Hypothalamus (tissue), 51 donors: ENCODE measurements at regions not wholly inside any gene's neighbourhood (a gene's known extent, or its start where the extent isn't known, plus 50 kb on each side); places are given as distances from the start of the nearest gene placed in this dataset.

Source experiments
- DNase-seq, 51 donors: peaks; one replicate each; lab custom pipeline; 2025; lab: John Stamatoyannopoulos, UW

DNA sequence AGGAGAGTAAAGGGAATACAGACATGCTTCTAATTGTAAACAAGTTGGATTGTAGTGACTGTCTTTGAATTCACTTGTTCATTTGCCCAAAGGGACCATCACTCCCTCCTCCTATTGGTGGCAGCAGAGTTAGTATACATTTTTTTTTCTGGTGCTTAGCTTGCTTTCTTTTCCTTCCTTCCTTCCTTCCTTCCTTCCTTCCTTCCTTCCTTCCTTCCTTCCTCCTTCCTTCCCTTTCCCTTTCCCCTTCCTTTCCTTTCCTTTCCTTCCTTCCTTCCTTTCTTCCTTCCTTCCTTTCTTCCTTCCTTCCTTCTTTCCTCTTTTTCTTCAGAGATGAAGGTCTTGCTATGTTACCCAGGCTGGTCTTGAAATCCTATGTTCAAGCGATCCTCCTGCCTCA, 94.8 kb upstream of the ATP6AP2 start:
- no peak for DNase-seq

GRCh38 chrX:40485102-40485826, 95.5 kb upstream of the ATP6AP2 start:
- DNase-seq, result no peak

DNA sequence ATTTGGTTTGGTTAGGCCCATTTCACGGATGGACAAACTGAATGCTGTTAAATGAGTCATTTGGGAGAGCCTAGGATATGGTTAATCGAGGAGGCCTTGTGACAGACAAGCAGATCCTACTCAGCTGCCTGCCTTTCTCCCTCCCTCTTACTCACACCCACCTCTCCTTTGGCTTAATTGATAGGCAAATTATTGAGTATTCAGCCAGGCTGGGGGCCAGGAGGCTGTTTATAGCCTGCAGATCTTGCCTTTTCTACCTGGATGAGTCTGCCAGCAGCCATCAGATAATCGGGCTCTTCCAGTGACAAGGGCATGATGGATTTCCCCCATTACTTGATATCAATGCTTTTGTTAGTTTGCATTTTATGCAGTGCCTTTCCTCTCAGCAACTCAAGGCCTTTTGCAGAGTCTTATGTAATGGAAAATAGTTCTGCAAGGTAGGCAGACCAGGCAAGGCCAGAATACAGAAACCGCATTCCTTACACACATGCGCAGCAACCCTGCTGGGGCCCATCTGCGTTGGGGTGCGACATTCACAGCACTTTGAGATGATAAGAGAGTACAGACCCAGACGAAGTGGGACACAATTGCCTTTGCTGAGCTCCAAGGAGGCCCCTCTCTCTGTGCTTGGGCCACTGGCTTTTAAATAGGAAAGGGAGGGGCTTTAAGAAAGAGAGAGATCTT, 96.2 kb upstream of the ATP6AP2 start:
- DNase-seq, result no peak

DNA sequence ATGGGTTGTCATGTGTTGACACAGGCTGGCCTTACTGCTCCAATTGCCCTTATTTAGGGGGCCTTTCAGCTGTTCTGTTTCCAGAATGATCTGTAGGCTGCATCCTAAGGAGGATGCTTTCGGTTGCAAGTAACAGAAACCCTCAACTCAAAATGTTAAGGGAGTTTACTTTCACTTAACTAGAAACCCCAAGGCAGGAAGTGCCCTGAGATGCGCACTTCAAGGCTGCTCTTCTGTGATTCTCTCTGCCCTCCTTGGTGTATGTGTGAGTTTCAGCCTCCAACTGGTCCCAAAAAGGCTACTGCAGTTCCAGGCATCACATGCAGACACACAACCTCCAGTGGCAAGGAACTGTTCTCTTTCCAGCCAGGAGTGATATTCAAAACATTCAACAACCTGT, 97.3 kb upstream of the ATP6AP2 start:
- no peak for DNase-seq

- no peak for DNase-seq
Measured at GRCh38 chrX:40479777-40480318, 100.9 kb upstream of the ATP6AP2 start.

DNA sequence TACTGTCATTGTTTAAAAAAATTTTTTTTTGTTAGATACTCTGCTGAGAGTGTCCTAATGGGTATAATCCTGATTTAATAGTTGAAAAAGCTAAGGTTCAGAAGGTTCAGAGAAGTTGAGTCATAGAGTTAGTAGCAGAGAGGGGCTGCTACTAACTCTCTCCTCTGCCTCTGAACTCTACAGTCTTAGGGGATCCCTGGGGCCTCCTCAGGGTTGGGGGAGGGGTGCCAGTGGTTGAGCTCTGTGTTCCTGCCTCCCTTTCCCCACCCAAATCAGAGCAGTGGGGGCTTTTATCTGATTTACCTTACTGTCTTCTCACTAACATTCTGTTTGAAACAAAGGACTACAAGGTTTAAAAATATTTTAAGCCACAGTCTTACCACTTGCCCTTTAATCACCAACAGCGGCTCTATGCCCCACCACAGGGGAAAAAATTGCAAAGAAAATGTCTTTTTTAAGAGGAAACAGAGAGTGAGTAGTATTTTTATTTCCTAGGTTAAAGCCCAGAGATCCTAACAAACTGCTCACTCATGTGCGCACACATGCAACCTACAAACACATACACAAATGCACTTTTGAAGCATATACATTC, 102.2 kb upstream of the ATP6AP2 start:
- no peak for DNase-seq

- DNase-seq, result no peak
Measured at GRCh38 chrX:40476958-40477357, 103.8 kb upstream of the ATP6AP2 start.

DNA sequence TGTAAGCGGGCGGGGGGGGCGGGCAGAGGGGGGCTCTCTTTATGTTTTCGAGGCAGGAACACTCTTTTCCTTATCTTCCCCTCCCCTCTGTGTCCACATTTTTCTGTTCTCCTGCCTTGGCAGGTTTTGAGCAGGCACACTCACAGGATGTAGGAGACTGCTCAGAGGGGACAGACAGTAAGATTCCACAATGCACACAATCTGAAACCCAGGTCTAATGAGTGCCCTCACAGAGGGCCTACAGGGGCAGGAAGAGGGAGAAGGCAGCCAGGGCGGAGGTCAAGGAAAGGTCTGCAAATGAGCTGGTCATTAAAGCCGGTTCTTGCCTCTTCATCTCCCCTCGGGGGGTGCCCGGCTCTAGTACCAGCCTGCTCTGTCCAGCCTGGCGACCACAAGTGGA, 106.1 kb upstream of the ATP6AP2 start:
- no peak for DNase-seq

DNA sequence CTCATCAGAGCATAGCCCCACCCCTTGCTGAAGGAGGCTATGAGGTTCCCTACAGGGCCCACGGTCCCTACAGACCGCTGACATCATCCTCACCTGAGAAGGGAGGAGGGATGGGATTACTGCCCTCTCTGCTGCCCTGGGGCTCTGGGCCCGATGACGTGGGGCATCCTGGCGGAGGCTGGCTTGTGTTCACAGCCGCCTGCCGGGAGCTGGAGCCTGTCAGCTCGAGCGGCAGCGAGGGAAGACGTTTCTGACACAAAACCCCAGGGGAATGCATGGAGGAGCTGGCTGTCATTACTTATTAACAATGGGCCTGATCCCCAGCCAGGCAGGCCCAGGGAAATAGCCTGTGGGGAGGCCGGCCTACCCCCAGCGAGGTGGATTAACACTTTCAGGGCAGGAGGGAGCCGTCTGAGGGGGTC, 106.6 kb upstream of the ATP6AP2 start:
- DNase-seq, result peak in 4 of 51 donors; percentile 0 to 6 (median 0)

- no peak for DNase-seq
Measured at GRCh38 chrX:40473460-40474204, 107.1 kb upstream of the ATP6AP2 start.

DNA sequence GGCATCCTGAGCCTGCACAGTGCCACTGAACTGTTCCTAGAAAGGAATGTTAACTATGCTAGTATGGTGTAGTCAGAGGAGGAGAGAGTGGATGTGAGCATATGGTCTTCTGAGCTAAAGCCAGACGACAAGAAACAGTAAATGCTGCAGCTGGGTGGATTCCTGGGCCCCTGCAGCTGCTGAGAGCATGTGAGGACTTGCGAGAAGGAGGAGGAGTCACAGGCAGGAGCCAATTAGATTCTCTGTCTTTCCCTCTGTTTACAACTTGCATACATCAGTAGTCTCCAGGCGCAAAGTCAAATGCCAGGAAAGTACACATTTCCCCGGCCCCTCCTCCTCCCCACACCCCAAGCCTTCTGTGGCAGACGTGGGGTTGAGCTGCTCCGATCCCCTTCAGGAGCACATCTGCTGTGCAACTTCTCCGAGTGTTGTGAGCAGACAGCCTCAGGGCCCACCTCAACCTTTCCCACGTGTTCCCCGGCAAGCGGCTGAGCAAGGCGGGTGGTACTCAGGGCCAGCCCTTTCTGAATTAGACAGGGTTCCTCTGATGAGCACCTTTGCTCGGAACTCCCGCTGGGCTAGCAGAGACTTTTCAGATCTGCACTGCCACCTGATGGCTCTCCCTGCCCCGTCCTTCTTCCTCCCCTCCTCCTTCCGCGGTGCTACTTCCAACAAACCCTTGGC, 108.7 kb upstream of the ATP6AP2 start:
- DNase-seq, result peak in 32 of 51 donors; percentile 0 to 36 (median 13)

GRCh38 chrX:40470830-40471429, 109.8 kb upstream of the ATP6AP2 start:
- no peak for DNase-seq

DNA sequence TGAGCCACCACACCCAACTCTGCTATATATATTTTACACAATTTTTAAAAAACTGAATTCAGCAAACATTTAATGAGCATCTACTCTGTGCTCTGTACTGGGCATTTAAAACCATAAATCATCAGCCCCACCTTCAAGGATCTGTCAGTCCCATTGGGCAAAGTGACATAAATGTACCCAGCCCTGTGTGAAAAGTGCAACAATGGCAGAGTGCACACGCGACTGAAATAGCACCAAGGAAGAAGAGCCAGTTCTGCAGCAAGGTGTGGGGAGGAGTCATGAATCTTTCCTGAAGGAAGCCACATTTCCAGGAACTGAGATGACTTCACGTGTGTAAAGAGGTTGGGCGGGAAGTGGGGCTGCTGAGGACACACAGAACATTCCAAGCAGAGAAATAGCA, 111.5 kb upstream of the ATP6AP2 start:
- DNase-seq, result no peak

GRCh38 chrX:40468033-40468846, 112.5 kb upstream of the ATP6AP2 start:
- DNase-seq, result peak in 46 of 51 donors; percentile 0 to 80 (median 28)

DNA sequence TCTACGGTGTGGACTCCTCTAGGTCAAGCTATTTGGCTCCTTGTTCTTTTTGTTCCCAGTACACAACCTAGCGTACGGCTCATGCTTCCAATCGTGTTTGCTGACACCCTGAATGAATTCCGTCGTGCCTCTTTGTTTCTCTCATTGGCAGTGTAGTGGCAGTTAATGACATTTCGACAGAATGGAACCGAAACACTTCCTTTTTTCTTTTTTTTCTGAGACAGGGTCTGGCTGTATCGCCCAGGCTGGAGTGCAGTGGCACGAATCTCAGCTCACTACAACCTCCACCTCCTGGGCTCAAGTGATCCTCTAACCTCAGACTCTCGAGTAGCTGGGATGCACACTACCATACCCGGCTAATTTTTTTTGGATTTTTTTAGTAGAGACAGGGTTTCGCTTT, 113.3 kb upstream of the ATP6AP2 start:
- DNase-seq, result no peak

DNA sequence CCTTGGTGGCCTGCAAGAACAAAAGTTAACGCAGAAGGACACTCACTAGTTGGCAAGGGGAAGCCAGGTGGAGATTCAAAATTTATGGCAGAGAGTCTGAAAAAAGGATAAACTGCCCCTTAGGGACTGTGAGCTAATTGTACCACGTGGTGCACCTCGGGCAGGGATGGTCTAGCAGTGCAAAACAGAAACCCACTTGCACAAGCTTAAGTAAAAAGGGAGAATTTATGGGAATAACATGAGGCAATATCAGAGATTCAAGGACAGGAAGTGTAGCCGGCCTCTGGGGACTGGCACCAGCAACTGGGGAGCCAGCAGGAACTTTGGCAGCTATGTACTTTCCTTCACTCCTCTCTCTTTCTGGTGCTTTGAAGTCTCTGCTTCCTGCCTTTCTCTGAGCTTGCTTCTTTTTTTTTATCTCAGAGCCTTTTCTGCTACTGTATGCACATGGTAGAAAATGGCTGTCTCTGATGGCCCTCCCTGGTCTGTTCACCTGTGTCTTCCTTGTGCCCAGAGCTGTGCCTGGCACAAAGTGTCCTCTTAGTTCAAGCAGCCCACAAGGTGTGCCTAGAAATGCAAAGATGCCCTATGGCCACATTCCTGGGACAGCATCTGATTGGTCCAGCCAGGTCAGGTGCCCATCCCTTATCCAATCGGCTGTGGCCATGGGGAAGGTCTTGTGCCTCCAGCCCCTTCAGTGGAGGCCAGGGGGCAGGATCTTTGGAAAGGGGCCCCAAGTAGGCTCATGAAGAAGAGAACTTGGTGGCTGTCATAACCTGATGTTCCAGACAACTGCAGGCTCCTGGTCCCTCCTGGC, 114.8 kb upstream of the ATP6AP2 start:
- no peak for DNase-seq

DNA sequence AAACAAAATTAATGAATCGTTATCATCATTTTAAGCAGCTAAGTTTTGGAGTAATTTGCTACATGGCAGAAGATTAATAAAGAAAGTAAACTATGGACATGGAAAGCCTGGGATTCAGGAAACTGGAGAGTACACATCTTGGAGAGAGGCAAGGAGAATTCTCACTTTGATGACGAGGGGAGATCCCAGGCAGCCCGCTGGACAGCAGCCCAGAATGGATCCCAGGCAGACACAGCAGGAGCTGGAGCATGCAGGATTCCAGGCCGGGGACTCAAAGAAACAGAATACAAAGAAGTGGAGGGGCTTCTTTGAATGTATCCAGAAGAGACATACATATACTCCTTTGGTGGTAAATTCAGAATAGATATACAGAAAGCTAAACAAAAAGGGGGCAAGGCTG, 118.0 kb upstream of the ATP6AP2 start:
- peak in 9 of 51 donors; percentile 0 to 10 (median 1) for DNase-seq

DNA sequence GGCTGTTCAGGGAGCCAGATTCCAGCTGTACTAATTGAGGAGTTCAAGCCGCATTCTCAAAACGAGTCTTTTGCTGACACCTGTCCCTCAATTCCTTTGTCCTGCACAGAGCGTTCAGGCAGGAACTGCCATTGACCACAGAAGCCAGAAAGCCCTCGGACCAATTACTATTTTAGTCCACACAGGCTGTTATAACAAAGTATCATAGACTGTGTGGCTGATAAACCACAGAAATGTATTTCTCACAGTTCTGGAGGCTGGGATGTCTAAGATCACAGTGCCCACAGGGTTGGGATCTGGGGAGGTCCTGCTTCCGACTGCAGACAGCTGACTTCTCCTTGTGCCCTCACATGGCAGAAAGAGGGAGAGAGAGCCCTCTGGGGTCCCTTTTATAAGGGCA, 119.8 kb upstream of the ATP6AP2 start:
- DNase-seq, result no peak
